KG1 (cell line): ENCODE measurements at regions not wholly inside any gene's neighbourhood (a gene's known extent, or its start where the extent isn't known, plus 50 kb on each side); places are given as distances from the start of the nearest gene placed in this dataset.
A peak's percentile ranks its signal among the peaks of the same experiment; 100 is the strongest.

ENCODE experiments used
- DNase-seq: peaks from one replicate; lab custom pipeline; 2025; lab: John Stamatoyannopoulos, UW

DNA sequence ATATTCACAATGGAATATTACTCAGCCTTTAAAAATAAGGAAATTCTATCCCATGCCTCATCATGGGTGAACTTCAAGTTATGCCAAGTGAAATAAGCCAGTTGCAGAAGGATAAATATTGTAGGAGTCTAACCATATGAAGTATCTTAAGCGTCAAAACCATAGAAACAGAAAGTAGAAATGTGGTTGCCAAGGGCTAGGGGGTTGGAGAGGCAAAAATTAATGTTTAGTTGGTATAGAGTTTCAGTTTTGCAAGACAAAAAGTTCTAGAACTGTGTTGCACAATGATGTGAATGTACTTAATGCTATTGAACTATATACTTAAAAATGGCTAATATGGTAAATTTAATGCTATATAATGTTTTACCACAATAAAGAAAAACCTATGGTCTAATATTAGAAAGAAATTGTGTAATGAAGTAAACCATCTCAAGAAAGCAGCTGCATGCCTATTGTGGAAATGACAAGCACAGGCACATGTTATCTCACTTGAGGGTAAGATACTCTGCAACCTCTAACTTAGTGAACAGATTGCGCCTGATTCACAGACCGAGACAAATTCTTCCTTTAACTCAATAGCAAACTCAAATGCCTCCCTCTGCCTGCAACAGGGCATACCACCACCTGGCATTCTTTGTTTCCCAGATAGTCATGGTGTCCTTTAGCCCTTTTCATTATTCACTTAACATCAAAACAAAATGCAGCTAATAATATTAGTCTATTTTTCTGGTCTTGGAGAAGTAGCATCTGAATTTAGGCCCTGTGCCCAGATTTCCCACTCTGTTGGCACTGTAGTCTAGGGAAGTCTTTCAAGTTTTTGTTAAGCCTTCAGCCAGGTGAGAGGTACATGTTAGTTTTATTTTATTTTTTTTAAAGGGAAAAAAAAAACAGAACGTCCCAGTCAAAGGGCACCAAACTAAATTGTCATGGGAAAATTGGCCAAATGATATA is 80.2 kb upstream of the ACP3 start:
- DNase-seq: no peak

DNA sequence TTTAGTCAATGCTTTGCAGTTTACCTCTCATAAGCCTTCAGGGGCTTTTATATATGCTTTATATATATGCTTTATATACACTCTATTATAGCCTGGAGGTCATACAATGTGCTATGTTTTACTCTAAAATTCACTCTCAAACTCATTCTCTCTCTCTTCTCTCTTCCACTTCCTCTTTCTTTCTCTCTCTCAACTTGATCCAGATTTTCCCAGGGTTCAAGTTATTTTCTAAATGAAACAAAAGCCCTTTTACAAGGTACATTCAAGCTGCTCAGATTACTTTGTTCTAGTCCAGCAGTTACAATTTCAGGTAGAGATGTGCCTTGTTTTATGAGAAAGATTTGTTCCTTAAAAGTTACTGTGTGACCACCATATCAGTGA is 79.6 kb upstream of the ACP3 start:
- no peak for DNase-seq

DNA sequence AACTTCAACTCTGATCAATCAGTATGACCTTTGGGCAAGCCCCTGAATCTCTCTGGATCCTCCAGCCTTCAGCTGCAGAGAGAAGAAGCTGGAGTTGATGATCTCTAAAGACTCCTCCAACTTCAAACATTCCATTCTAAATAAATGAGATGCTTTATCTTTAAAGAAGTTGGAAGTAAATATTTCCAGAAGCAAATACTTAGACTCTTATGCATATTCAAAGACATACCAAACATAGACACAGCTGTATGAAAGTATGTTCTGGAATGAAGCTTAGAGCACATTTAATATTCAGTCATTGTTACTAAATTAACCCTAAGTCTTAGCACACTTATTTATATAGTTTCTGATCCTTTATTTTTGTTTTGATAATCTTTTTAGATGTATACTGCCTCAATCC is 77.6 kb upstream of the ACP3 start:
- no peak for DNase-seq

DNA sequence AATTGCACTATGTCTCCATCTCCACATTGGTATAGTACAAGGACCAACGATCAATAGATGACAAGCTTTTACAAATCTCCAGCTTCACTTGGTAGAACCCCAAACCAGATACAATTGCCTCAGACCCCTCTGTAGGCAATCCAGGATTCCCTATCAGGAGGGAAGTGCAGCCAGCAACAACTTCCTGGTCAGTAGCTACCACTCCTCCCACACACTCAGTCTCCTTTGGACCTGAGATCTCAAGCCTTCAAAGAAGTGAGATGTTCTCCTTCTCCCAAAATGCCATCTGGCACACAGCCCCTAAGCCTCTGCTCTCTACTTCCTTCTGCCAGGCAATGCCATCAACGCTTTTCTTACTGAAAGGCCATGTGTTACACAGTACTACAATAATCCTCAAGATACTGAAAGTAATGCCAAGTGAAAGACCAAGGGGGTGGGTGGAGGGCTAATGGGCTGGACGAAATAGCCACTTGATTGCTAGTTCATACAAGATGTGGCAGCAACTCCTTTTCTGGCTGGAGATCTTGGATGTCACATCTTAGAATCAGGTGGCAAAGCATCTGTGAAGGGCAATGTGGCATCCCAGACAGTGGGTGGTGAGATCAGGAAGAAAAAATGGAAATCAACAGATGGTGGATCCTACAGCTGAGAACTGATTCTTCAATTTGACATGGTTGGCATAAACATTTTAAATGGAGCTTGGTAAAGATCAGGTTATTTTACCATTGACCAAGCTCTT is 75.3 kb upstream of the ACP3 start:
- no peak for DNase-seq

DNA sequence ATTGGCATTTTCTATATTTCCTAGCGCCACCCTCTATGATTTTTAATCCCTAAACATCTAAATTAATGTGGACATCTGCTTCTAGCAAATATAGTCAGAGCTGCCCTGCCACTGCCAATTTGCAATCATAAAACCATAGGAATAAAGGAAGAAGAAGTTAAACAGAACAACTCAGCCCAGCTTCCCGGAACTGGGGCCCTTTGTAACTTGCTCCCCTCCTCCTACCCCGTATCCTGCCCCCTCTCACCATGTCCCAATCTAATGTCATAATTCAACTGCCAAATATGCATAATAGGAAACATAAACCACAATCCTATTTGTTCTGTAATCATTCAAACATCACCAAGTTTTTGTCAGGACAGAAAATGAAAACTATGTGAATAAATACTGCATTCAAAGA is 74.4 kb upstream of the ACP3 start:
- DNase-seq: no peak

DNA sequence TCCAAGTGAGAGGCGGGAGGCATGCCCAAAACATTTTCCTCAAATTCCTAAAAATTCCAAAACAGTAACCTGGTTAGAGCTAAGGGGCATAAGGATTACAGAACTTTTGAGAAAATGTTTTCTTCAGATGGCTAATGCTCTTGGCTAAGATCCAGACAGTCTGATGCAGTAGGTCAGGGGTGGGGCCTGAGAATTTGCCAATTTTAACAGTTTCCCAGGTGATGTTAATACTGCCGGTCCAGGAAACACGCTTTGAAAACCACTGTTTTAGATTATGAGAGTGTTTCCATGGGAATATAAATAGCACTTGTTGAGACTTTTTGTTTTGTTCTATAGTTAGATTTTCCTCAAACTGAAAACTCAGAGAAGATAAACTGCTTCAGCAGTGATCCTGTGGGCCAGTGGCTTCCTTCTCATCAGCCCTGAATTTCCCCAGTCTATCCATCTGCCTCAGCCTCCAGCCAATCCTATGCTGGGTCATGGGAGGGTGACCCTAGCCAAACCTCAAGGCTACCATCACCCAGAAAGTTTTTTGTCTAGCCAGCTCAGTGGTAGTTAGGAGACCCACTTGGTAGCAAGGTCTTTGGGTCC is 71.6 kb upstream of the ACP3 start:
- no peak for DNase-seq

DNA sequence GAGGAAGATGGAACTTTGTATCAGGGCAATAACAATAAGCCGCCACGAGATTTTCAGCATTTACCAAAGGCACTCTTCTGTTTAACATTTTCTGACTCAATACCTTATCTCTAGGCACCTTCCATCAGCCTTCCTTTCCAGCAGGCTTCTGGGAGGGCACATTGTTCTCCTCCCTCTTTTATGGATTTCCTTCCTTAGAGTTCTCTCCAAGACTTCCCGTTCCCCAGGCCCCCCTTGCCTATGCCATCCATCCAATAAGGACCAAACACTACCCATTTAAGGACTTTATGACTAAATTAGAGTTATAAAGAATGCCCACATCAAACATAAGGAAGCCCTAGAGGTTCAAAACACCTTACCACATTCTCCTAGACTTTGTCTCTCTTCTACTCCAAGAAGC is 71.0 kb upstream of the ACP3 start:
- no peak for DNase-seq

DNA sequence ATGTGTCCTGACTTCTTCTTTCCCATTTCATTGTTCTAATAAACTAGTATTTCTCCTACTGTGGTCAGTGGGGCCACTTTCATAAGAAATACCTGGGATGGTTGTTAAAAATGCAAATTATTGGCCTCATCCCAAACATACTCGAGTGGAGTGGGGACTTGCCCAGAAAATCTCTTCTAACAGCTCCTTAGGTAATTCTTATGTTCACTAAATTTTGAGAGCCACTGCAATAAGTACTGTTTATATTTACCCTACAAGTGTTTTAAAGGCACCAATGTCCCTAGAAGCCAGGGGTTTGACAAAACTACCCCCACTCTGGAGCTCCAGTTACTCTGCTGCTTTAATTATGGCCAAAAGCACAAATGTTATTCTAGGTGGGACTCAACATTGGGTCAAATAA is 70.0 kb upstream of the ACP3 start:
- DNase-seq: no peak

DNA sequence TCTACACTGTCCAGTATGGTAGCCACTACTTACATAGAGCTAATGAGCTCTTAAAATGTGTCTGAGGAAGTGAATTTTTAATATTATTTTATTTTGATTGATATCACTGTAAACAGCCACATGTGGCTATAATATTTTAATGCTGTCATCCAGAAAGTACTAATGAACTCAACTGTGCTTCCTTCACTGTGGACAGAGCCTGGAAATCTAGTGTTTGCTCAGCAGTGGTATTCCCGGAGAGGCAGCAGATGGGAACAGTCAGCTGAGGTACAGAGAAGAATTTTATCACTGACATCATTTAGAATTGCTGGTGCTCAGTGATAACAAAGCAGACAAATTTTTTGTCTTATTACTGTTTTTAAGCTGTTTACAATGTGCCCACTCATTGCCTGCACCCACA is 68.7 kb upstream of the ACP3 start:
- no peak for DNase-seq

DNA sequence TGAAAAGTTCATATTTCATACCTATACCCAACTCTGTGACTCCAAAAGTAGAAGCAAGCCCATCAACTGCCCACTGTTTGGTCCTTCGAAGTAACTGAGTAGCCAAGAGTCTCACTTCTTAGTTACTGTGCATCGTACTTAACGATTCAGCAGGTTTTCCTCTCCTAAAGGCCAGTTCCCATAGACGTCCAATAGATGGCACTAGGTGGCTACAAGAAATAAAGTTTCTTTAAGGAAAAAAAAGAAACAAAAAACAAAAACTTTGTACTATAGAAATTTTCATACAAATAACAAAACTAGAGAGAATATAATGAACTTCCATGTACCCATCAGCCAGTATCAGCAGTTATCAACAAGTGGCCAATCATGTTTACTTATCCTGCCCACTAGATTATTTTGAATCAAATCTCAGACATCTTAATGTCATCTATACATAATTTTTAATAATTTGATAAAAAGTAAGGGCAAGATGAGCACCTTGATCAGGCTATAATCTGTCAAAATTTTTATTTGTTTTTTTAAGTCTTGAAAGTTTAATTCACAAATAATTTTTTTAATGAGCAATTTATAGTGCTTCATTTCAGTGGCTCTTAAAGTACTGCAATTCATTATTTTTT is 63.8 kb upstream of the ACP3 start:
- DNase-seq: peak; percentile 32

DNA sequence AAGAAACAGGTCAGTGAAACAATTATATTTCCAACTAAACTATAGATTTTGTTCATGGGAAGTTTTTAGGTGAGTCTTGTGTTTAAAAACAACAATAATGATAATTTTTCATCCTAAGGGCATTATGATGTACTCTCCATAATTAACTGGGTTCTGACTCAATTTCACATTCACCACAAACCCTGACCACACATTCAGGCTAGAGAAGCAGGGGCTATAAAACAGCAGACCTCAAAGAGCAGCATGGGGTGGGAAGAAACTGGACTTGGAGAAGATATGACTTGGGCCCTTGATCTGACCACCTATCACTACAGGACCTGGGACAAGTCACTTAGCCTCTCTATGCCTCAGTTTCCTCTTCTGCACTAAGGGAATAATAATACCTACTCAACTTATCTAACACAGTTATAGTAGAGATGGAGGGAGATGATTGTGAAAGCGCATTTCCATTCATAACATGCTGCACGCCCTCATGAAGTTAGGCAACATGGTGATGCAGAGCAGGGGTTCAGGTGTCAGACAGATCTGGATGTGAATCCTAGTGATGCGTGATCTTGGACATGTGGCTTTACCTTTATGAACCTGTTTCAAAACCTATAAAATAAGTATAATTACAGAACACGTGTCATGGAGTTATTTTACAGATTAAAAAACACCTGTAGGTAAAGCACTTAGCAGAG is 63.0 kb upstream of the ACP3 start:
- no peak for DNase-seq

DNA sequence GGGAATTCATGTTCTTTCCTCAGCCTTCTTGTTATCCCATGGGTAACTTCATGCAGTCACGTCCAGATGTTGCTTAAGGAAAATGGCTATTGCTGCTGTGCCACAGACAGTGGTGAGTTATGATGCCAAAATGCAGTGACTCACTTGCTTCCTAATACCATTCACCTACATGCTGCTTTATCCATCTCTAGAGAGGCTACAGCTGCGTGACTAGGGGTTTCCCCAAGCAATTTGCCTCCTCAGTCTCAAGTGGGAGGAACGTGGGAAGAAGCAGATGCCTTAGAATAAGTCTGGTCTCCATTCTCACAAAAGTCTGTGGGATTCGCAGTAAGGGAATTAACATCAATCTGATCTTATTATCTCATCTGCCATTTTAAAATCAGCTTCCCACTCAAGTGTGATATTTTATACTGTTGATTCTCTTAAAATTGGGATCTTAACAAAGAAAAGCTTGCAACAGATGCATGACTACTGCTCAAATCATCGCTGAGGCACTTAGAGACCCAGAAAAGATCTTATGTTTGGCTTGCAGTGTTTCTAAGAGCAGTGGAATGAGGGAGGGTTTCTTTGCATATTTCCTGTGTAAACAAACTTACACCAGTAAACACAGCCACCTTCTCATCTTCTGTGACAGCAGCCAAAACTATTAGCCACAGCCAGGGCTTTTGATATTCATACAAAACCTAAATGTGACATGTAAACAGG is 62.0 kb upstream of the ACP3 start:
- DNase-seq: no peak

DNA sequence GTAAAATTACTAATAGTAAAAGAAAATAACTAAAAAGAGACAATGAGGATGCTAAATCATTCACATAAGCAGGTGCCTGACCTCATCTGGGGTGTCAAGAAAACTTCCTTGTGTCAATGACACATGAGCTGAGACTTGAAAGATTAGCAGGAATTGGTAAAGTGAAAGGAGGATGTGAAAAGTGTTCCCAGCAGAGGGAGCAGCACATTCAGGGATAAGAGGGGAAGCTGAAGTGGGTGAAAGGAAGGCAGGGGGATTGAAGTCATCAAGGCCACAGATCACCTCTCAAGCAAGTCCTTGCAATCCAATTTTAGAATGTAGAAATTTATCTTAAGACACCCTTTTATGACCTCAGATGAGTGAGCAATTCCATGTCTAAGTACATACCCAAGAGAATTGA is 60.2 kb upstream of the ACP3 start:
- DNase-seq: no peak

DNA sequence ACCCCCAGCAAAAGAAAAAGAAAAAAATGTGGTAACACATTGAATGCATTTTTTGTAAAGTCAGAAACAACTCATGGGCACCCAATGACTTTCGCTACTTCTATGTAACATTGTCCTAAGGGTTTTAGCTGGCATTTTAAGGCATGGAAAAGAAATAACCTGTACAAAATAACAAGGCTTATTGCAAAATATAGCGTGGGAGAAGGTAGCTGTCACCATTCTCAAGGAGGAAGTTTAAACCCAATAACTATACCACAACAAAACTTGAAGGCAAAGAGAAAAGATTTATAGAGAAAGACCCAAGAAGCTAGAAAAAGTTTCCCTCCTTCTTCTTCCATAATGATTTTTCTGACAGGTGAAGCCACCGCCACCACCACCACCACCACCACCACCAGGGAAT is 55.7 kb upstream of the ACP3 start:
- no peak for DNase-seq

DNA sequence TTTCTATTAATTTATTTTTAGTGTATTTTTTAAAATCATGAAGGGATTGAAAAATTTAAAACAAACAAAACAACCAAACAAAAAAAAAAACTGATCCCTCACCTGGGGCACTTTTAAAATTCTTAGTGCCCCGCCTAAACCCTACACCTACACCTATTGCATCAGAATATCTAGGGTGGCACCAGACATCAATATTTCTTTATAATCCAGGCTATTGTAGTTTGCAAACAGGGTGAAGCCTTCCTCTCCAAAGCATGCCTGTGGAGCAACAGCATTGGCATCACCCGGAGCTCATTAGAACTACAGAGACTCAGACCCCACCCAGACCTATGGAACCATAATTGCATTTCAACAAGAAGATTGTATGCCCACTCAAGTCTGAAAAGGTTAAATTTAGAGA is 54.9 kb upstream of the ACP3 start:
- DNase-seq: no peak

DNA sequence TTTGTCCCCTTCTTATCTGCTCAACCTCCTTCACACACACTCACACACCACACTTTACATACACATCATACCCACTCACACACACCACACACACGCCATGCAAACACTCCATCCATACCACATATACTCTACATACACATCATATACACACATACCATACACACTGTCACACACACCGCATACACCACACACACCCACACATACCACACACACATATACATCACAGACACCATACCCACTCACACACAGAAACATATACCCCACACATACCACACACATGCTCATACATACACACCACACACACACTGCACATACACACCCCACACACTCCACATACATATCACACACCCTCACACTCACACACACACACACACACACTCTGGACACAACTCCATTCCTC is 54.3 kb upstream of the ACP3 start:
- DNase-seq: no peak

DNA sequence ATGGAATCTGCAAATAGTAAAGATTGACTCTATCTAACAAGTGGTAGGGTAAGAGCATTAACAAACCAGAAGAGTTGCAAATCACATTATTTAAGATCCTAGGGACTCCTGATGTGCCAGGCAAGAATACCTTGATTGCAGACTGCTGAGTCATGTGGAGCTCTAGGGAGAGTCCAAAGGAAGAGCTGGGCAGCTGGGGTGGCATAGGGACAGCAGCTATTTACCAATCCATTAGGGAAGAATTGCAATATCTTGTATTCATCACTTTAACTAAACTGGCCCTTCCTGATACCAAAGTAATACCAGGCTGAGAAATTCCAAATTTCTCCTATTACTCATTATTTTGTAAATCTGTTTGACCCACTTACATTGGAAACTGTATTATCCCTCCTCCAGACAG is 52.2 kb upstream of the ACP3 start:
- no peak for DNase-seq

DNA sequence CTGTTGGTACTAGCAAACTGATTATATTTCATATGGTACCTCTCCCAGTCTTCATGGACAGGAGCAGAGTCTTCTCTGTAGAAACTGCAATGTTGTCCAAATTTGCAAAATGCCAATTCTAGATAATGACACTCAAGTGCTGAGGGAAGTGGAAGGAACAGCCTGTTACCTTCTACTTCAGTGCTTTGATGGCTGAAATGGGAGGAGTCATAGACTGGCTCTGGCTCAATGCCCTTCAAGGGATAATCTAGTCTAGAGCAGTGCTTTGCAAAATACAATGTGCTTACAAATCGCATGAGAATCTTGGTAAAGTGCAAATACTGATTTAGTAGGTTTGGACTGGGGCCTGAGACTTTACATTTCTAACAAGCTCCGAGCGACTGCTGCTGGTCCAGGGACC is 51.7 kb upstream of the ACP3 start:
- no peak for DNase-seq

DNA sequence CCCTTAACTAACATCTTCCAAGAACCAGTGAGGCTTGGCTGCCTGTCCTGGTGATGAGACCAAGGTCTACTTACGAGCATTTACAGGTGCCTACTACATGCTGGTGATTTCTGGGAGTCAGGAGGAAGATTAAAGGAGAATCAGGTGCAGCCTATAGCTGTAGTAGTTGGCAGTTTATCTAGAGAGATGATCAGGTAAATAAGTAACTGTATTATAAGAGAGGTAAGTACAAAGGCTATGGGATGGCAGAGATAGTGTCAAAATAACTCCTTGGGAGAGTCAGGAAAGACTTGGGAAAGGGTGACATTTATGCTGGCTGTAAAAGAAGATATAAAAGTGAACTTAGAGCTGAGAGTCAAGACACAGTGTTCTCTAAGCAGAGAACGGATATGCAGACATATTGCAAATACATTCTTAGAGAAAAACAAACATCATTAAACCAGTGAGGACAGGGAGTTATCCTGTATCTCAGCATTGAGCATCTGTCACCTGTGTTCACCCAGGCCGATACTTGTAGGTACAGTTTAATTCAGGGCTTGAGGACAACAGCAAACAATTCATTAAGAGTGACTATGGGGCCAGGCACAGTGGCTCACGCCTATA is 49.7 kb upstream of the ACP3 start:
- DNase-seq: no peak
